ENCODE measurements at regions not wholly inside any gene's neighbourhood (a gene's known extent, or its start where the extent isn't known, plus 50 kb on each side); places are given as distances from the start of the nearest gene placed in this dataset.

- TF ChIP-seq CTCF (conservative IDR thresholded peaks at IDR 0.05; ENCODE audit: control insufficient read depth, insufficient read depth, low read depth, low read length) = no peak
- H3K4me3 ChIP-seq (ENCODE audit: control insufficient read depth, low read depth, low read length) = no peak overlapping the region
- DNase-seq (ENCODE audit: low read depth) = no peak
Measured at GRCh38 chr3:110236976-110237610, 834.5 kb upstream of the NECTIN3 start.

- no peak for TF ChIP-seq CTCF (conservative IDR thresholded peaks at IDR 0.05; ENCODE audit: control insufficient read depth, insufficient read depth, low read depth, low read length)
- DNase-seq (ENCODE audit: low read depth) = peak; percentile 70
- no peak overlapping the region for H3K4me3 ChIP-seq (ENCODE audit: control insufficient read depth, low read depth, low read length)
Measured at GRCh38 chr3:110243081-110243480, 828.5 kb upstream of the NECTIN3 start.

- no peak overlapping the region for H3K4me3 ChIP-seq (ENCODE audit: control insufficient read depth, low read depth, low read length)
- no peak for TF ChIP-seq CTCF (conservative IDR thresholded peaks at IDR 0.05; ENCODE audit: control insufficient read depth, insufficient read depth, low read depth, low read length)
- peak; percentile 23 for DNase-seq (ENCODE audit: low read depth)
Measured at GRCh38 chr3:110246796-110247376, 824.7 kb upstream of the NECTIN3 start.

GRCh38 chr3:110248666-110249065 is 823.0 kb upstream of the NECTIN3 start:
- peak; percentile 10 for DNase-seq (ENCODE audit: low read depth)
- TF ChIP-seq CTCF (conservative IDR thresholded peaks at IDR 0.05; ENCODE audit: control insufficient read depth, insufficient read depth, low read depth, low read length) = no peak
- H3K4me3 ChIP-seq (ENCODE audit: control insufficient read depth, low read depth, low read length) = no peak overlapping the region

- TF ChIP-seq CTCF (conservative IDR thresholded peaks at IDR 0.05; ENCODE audit: control insufficient read depth, insufficient read depth, low read depth, low read length) = no peak
- DNase-seq (ENCODE audit: low read depth) = no peak
- no peak overlapping the region for H3K4me3 ChIP-seq (ENCODE audit: control insufficient read depth, low read depth, low read length)
Measured at GRCh38 chr3:110253794-110254193, 817.8 kb upstream of the NECTIN3 start.

GRCh38 chr3:110254591-110254990 is 817.0 kb upstream of the NECTIN3 start:
- no peak for TF ChIP-seq CTCF (conservative IDR thresholded peaks at IDR 0.05; ENCODE audit: control insufficient read depth, insufficient read depth, low read depth, low read length)
- no peak overlapping the region for H3K4me3 ChIP-seq (ENCODE audit: control insufficient read depth, low read depth, low read length)
- DNase-seq (ENCODE audit: low read depth) = no peak
